ENCODE measurements at regions not wholly inside any gene's neighbourhood (a gene's known extent, or its start where the extent isn't known, plus 50 kb on each side); places are given as distances from the start of the nearest gene placed in this dataset.

- TF ChIP-seq MAX (IDR thresholded peaks at IDR 0.05): no peak
- TF ChIP-seq CREB1 (IDR thresholded peaks at IDR 0.05; ENCODE audit: low read depth): no peak
- TF ChIP-seq USF1 (IDR thresholded peaks at IDR 0.05): no peak
- no peak for TF ChIP-seq EGR1 (IDR thresholded peaks at IDR 0.05)
- no peak for TF ChIP-seq NFIC (IDR thresholded peaks at IDR 0.05)
- TF ChIP-seq FOXM1 (IDR thresholded peaks at IDR 0.05; ENCODE audit: borderline replicate concordance, low read depth): no peak
- TF ChIP-seq RAD21 (IDR thresholded peaks at IDR 0.05; ENCODE audit: low read depth): no peak
- TF ChIP-seq YY1 (IDR thresholded peaks at IDR 0.05; ENCODE audit: low read depth): no peak
- no peak for TF ChIP-seq TEAD4 (IDR thresholded peaks at IDR 0.05)
- no peak for TF ChIP-seq EP300 (IDR thresholded peaks at IDR 0.05; ENCODE audit: borderline replicate concordance)
Measured at GRCh38 chr2:104472076-104472475, 381.8 kb upstream of the POU3F3 start.
